Mesendoderm (in vitro differentiated cells): ENCODE measurements at regions not wholly inside any gene's neighbourhood (a gene's known extent, or its start where the extent isn't known, plus 50 kb on each side); places are given as distances from the start of the nearest gene placed in this dataset.
"Not testable (repeated sequence)": the region's sequence is repeated elsewhere in the genome, so short reads cannot be mapped to it uniquely, and the experiment has no call there.

ENCODE experiments used
- DNase-seq: peaks from one replicate; pipeline ENCODE4 v3.0.0; 2013
- H2AK5ac ChIP-seq: 2 replicates; pipeline ENCODE4 v1.6.1; 2013; ENCODE audit warnings: low read length, inconsistent platforms
- H2BK120ac ChIP-seq: 2 replicates; pipeline ENCODE4 v1.6.1; 2013; ENCODE audit warnings: low read depth, mild to moderate bottlenecking, low read length, moderate library complexity, mixed read lengths
- H2BK15ac ChIP-seq: replicated peaks from 2 replicates; pipeline ENCODE4 v1.6.1; 2013; ENCODE audit warnings: low read depth, mild to moderate bottlenecking, moderate library complexity
- H2BK5ac ChIP-seq: 2 replicates; pipeline ENCODE4 v1.6.1; 2013; ENCODE audit warnings: low read length, inconsistent platforms
- H3K18ac ChIP-seq: 2 replicates; pipeline ENCODE4 v1.6.1; 2013; ENCODE audit warnings: mild to moderate bottlenecking, low read length, mixed read lengths
- H3K23ac ChIP-seq: one replicate; pipeline ENCODE4 v1.6.1; 2013; ENCODE audit warnings: low read length
- H3K27ac ChIP-seq: 2 replicates; pipeline ENCODE4 v1.5.1; 2013; ENCODE audit warnings: low read depth, mild to moderate bottlenecking, inconsistent platforms, low read length, moderate library complexity
- H3K27me3 ChIP-seq: 2 replicates; pipeline ENCODE4 v1.6.1; 2013; ENCODE audit warnings: low read length, control low read depth, mild to moderate bottlenecking, inconsistent platforms; ENCODE audit not compliant: insufficient read depth, poor library complexity
- H3K36me3 ChIP-seq: 2 replicates; pipeline ENCODE4 v1.6.1; 2013; ENCODE audit warnings: low read length, inconsistent platforms; ENCODE audit not compliant: control insufficient read depth, insufficient read depth
- H3K4ac ChIP-seq: one replicate; pipeline ENCODE4 v1.6.1; 2013; ENCODE audit warnings: low read depth, mild to moderate bottlenecking, low read length, moderate library complexity
- H3K4me1 ChIP-seq: 2 replicates; pipeline ENCODE4 v1.6.1; 2013; ENCODE audit warnings: low read depth, low read length, inconsistent platforms; ENCODE audit not compliant: control insufficient read depth
- H3K4me2 ChIP-seq: 2 replicates; pipeline ENCODE4 v1.6.1; 2013; ENCODE audit warnings: low read length
- H3K4me3 ChIP-seq: 2 replicates; pipeline ENCODE4 v1.5.1; 2013; ENCODE audit warnings: mild to moderate bottlenecking, low read length
- H3K56ac ChIP-seq: one replicate; pipeline ENCODE4 v1.6.1; 2013; ENCODE audit warnings: low read length
- H3K79me1 ChIP-seq: 2 replicates; pipeline ENCODE4 v1.6.1; 2013; ENCODE audit warnings: low read length, inconsistent platforms
- H3K79me2 ChIP-seq: 2 replicates; pipeline ENCODE4 v1.6.1; 2013; ENCODE audit warnings: mild to moderate bottlenecking, low read length; ENCODE audit not compliant: control insufficient read depth, insufficient read depth
- H3K9ac ChIP-seq: 2 replicates; pipeline ENCODE4 v1.6.1; 2013; ENCODE audit warnings: low read length, inconsistent platforms
- H4K5ac ChIP-seq: one replicate; pipeline ENCODE4 v1.6.1; 2013; ENCODE audit warnings: low read length
- H4K8ac ChIP-seq: one replicate; pipeline ENCODE4 v1.6.1; 2013; ENCODE audit warnings: low read depth, mild to moderate bottlenecking, control low read depth, low read length, moderate library complexity
- WGBS: extraction: QIAGEN DNeasy Blood & Tissue Kit; methylation state at CpG from one replicate; pipeline ENCODE4 v1.1.7; 2013; ENCODE audit warnings: low lambda C conversion rate, missing lambda C conversion rate; ENCODE audit not compliant: insufficient coverage; ENCODE audit errors: extremely low coverage; 5-methylcytosine and 5-hydroxymethylcytosine counted together

GRCh38 chr11:100409267-100409666, 277.8 kb upstream of the ARHGAP42 start:
- not testable (repeated sequence) for H4K8ac ChIP-seq, H3K9ac ChIP-seq, H3K27me3 ChIP-seq, H3K56ac ChIP-seq, H3K4me1 ChIP-seq, DNase-seq, H3K18ac ChIP-seq, H2AK5ac ChIP-seq, H3K4me2 ChIP-seq, H3K79me1 ChIP-seq, H3K23ac ChIP-seq, H3K36me3 ChIP-seq, H3K4me3 ChIP-seq, H2BK5ac ChIP-seq, H2BK15ac ChIP-seq, H3K27ac ChIP-seq, H4K5ac ChIP-seq, H3K4ac ChIP-seq, H3K79me2 ChIP-seq, H2BK120ac ChIP-seq
- no CpG with 5 or more reads among the region's 11 CpGs for WGBS

DNA sequence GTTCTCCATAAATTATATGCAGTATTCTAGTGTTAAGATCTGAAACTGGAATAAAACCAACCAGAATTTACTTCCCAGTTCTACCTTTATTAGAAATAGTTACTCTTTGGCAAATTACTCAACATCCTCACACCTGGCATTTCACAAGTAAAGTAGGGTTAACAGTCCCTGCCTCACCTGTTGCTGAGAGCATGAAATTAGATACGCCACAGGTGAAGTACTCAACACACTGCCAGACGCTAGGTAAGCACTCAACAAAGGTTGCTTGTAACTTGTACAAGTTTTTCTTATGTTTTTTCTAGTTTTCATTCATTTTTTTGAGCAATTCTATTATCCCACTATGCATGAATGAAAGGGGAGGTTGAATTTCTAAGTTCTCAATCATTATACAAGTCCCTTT, 267.6 kb upstream of the ARHGAP42 start:
- no peak for DNase-seq
- Histone ChIP-seq H3K18ac (no peak overlapping the region), H3K9ac (no peak overlapping the region)

GRCh38 chr11:100434821-100435641, 252.1 kb upstream of the ARHGAP42 start:
- DNase-seq, result no peak
- no peak overlapping the region for H3K56ac ChIP-seq

More for the DNA sequence above, 267.6 kb upstream of the ARHGAP42 start:
- Histone ChIP-seq H3K4me1 (no peaks in the 10 kb centered on the region), H2BK15ac (no peak overlapping the region), H3K56ac (no peak overlapping the region), H2BK120ac (no peak overlapping the region), H2AK5ac (no peak overlapping the region), H3K4me3 (no peak overlapping the region), H4K8ac (no peak overlapping the region), H3K27ac (no peak overlapping the region), H3K27me3 (no peaks in the 10 kb centered on the region), H3K79me2 (no peaks in the 10 kb centered on the region), H3K79me1 (no peaks in the 10 kb centered on the region), H3K4me2 (no peak overlapping the region), H2BK5ac (no peak overlapping the region), H3K4ac (no peak overlapping the region), H3K36me3 (no peaks in the 10 kb centered on the region), H3K23ac (no peak overlapping the region), H4K5ac (no peak overlapping the region)
- no CpG with 5 or more reads among the region's 2 CpGs for WGBS

DNA sequence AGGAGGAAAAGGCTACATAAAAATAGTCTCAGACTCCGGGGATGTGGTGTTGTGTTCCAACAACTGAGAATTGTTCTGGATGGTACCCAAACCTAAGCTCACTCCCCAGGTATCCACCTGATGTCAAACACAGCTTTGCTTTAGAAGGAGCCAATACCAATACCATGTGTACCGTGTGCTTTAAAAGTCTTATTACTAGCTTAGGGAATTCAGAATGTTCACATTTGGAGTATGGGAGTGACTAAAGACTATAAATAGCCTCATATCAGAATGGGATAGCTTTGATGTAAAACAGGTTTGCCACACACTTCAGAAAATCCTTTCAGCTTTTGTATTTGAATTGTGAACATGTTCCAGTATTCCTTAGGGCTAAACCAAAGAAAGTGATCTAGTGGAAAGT, 248.7 kb upstream of the ARHGAP42 start:
- no peak overlapping the region for H4K5ac ChIP-seq

More at GRCh38 chr11:100434821-100435641, 252.1 kb upstream of the ARHGAP42 start:
- H2BK15ac ChIP-seq, result no peak overlapping the region
- no peaks in the 10 kb centered on the region for H3K4me1 ChIP-seq
- no peak overlapping the region for H4K8ac ChIP-seq
- no peak overlapping the region for H3K27ac ChIP-seq
- H3K9ac ChIP-seq, result no peak overlapping the region
- H3K4ac ChIP-seq, result no peak overlapping the region
- H2AK5ac ChIP-seq, result no peak overlapping the region
- WGBS, result no CpG with 5 or more reads among the region's 10 CpGs
- no peaks in the 10 kb centered on the region for H3K79me1 ChIP-seq
- H3K36me3 ChIP-seq, result no peaks in the 10 kb centered on the region
- no peak overlapping the region for H4K5ac ChIP-seq
- no peak overlapping the region for H3K4me2 ChIP-seq
- no peaks in the 10 kb centered on the region for H3K79me2 ChIP-seq
- no peak overlapping the region for H2BK120ac ChIP-seq
- no peaks in the 10 kb centered on the region for H3K27me3 ChIP-seq
- no peak overlapping the region for H3K18ac ChIP-seq
- no peak overlapping the region for H3K4me3 ChIP-seq
- H3K23ac ChIP-seq, result no peak overlapping the region
- no peak overlapping the region for H2BK5ac ChIP-seq

GRCh38 chr11:100441086-100441485, 246.0 kb upstream of the ARHGAP42 start:
- no CpG with 5 or more reads among the region's 1 CpG for WGBS
- Histone ChIP-seq H3K4me1 (no peaks in the 10 kb centered on the region), H2BK120ac (no peak overlapping the region), H3K18ac (no peak overlapping the region), H3K56ac (no peak overlapping the region), H3K36me3 (no peaks in the 10 kb centered on the region), H2BK5ac (no peak overlapping the region), H3K23ac (no peak overlapping the region), H3K9ac (no peak overlapping the region), H3K27ac (no peak overlapping the region), H3K79me1 (no peaks in the 10 kb centered on the region), H3K79me2 (no peaks in the 10 kb centered on the region), H3K4ac (no peak overlapping the region), H3K4me3 (no peak overlapping the region), H2BK15ac (no peak overlapping the region), H4K8ac (no peak overlapping the region), H3K4me2 (no peak overlapping the region), H4K5ac (no peak overlapping the region), H2AK5ac (no peak overlapping the region), H3K27me3 (no peaks in the 10 kb centered on the region)
- DNase-seq, result no peak

More for the DNA sequence above, 248.7 kb upstream of the ARHGAP42 start:
- Histone ChIP-seq H3K4me2 (no peak overlapping the region), H3K18ac (no peak overlapping the region), H3K27me3 (no peaks in the 10 kb centered on the region), H3K79me2 (no peaks in the 10 kb centered on the region), H3K4ac (no peak overlapping the region), H3K9ac (no peak overlapping the region), H4K8ac (no peak overlapping the region), H3K4me3 (no peak overlapping the region), H2BK5ac (no peak overlapping the region), H3K23ac (no peak overlapping the region), H3K4me1 (no peaks in the 10 kb centered on the region), H2BK15ac (no peak overlapping the region), H3K27ac (no peak overlapping the region), H3K36me3 (no peaks in the 10 kb centered on the region), H3K56ac (no peak overlapping the region), H2AK5ac (no peak overlapping the region), H3K79me1 (no peaks in the 10 kb centered on the region), H2BK120ac (no peak overlapping the region)
- no CpG with 5 or more reads among the region's 2 CpGs for WGBS
- DNase-seq, result no peak

DNA sequence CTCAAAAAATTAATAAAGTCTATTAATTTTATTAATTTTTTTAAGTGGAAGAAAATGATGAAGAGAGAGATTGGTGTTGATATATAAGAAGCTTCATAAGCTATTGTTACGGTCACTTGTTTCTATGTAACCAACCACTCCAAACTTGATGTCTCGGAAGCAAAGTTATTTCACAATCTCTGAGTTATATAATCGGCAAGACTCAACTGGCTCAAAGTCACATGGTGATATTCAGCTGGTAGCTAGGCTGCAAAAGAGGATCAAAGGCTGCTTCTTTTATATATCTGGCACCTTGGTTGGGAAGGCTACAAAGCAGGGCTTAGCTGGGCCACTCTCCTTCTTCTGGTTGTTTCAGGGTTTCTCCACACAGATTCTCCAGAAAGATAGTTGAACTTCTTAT, 245.1 kb upstream of the ARHGAP42 start:
- Histone ChIP-seq H2BK5ac (no peak overlapping the region), H2AK5ac (no peak overlapping the region), H3K9ac (no peak overlapping the region), H4K8ac (no peak overlapping the region), H3K18ac (no peak overlapping the region), H3K27ac (no peak overlapping the region), H3K79me1 (no peaks in the 10 kb centered on the region), H3K56ac (no peak overlapping the region), H2BK120ac (no peak overlapping the region), H3K4me3 (no peak overlapping the region), H3K23ac (no peak overlapping the region), H3K79me2 (no peaks in the 10 kb centered on the region), H2BK15ac (no peak overlapping the region), H3K4me1 (no peaks in the 10 kb centered on the region), H3K4ac (no peak overlapping the region), H3K4me2 (no peak overlapping the region), H3K27me3 (no peaks in the 10 kb centered on the region), H4K5ac (no peak overlapping the region), H3K36me3 (no peaks in the 10 kb centered on the region)
- DNase-seq, result no peak
- WGBS, result 100% methylated on average over 1 of the region's 3 CpGs
